ENCODE measurements at regions not wholly inside any gene's neighbourhood (a gene's known extent, or its start where the extent isn't known, plus 50 kb on each side); places are given as distances from the start of the nearest gene placed in this dataset.

DNA sequence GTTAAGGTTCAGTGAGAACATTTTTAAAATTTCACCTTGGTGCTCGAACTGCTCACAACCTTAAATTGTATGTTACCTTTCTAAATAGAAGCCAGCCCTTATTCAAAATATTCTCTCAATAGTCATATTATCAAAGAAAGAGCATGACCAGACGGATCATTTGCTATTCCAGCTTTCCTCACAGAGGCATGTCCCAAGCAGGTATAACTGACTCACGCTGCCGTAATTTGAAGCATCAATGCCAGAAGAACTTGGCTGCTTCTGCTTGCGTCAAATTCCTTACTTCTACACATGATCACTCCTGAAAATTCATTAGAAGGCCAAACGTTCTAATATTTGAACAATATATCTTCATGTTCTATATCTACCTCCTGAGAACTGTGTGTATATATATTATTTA is 69.5 kb upstream of the VGLL4 start:
- TF ChIP-seq, protein P1, sequence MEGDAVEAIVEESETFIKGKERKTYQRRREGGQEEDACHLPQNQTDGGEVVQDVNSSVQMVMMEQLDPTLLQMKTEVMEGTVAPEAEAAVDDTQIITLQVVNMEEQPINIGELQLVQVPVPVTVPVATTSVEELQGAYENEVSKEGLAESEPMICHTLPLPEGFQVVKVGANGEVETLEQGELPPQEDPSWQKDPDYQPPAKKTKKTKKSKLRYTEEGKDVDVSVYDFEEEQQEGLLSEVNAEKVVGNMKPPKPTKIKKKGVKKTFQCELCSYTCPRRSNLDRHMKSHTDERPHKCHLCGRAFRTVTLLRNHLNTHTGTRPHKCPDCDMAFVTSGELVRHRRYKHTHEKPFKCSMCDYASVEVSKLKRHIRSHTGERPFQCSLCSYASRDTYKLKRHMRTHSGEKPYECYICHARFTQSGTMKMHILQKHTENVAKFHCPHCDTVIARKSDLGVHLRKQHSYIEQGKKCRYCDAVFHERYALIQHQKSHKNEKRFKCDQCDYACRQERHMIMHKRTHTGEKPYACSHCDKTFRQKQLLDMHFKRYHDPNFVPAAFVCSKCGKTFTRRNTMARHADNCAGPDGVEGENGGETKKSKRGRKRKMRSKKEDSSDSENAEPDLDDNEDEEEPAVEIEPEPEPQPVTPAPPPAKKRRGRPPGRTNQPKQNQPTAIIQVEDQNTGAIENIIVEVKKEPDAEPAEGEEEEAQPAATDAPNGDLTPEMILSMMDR (IDR thresholded peaks at IDR 0.05), result no peak
- TF ChIP-seq POLR2A (IDR thresholded peaks at IDR 0.05; ENCODE audit: low read depth) (no peak), EP300 (IDR thresholded peaks at IDR 0.05) (no peak)

Measured in esophagus muscularis mucosa (tissue), 4 donors.